ENCODE measurements at regions not wholly inside any gene's neighbourhood (a gene's known extent, or its start where the extent isn't known, plus 50 kb on each side); places are given as distances from the start of the nearest gene placed in this dataset.

GRCh38 chr3:22981861-22982260 lies 221.3 kb upstream of the UBE2E2 start:
- TF ChIP-seq, protein P1, sequence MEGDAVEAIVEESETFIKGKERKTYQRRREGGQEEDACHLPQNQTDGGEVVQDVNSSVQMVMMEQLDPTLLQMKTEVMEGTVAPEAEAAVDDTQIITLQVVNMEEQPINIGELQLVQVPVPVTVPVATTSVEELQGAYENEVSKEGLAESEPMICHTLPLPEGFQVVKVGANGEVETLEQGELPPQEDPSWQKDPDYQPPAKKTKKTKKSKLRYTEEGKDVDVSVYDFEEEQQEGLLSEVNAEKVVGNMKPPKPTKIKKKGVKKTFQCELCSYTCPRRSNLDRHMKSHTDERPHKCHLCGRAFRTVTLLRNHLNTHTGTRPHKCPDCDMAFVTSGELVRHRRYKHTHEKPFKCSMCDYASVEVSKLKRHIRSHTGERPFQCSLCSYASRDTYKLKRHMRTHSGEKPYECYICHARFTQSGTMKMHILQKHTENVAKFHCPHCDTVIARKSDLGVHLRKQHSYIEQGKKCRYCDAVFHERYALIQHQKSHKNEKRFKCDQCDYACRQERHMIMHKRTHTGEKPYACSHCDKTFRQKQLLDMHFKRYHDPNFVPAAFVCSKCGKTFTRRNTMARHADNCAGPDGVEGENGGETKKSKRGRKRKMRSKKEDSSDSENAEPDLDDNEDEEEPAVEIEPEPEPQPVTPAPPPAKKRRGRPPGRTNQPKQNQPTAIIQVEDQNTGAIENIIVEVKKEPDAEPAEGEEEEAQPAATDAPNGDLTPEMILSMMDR (IDR thresholded peaks at IDR 0.05; ENCODE audit: unreplicated experiment): no peak
- H3K9me3 Mint-ChIP-seq (ENCODE audit: unreplicated experiment): no peaks in the 10 kb centered on the region
- DNase-seq (ENCODE audit: low spot score): no peak
- no peaks in the 10 kb centered on the region for H3K27me3 Mint-ChIP-seq (ENCODE audit: unreplicated experiment)
- H3K4me3 Mint-ChIP-seq (ENCODE audit: unreplicated experiment): no peak overlapping the region
- H3K27ac Mint-ChIP-seq (ENCODE audit: unreplicated experiment): no peak overlapping the region
- no peaks in the 10 kb centered on the region for H3K4me1 Mint-ChIP-seq (ENCODE audit: unreplicated experiment)
- no peaks in the 10 kb centered on the region for H3K36me3 Mint-ChIP-seq (ENCODE audit: low read depth, unreplicated experiment)

GRCh38 chr3:22982981-22983587 lies 220.0 kb upstream of the UBE2E2 start:
- no peaks in the 10 kb centered on the region for H3K4me1 Mint-ChIP-seq (ENCODE audit: unreplicated experiment)
- no peak overlapping the region for H3K4me3 Mint-ChIP-seq (ENCODE audit: unreplicated experiment)
- H3K27ac Mint-ChIP-seq (ENCODE audit: unreplicated experiment): no peak overlapping the region
- no peaks in the 10 kb centered on the region for H3K36me3 Mint-ChIP-seq (ENCODE audit: low read depth, unreplicated experiment)
- DNase-seq (ENCODE audit: low spot score): no peak
- no peaks in the 10 kb centered on the region for H3K9me3 Mint-ChIP-seq (ENCODE audit: unreplicated experiment)
- no peaks in the 10 kb centered on the region for H3K27me3 Mint-ChIP-seq (ENCODE audit: unreplicated experiment)
- TF ChIP-seq, protein P1 (IDR thresholded peaks at IDR 0.05; ENCODE audit: unreplicated experiment): no peak

GRCh38 chr3:22986958-22987357 lies 216.2 kb upstream of the UBE2E2 start:
- Mint-ChIP-seq H3K4me3 (ENCODE audit: unreplicated experiment) (no peak overlapping the region), H3K27ac (ENCODE audit: unreplicated experiment) (no peak overlapping the region), H3K27me3 (ENCODE audit: unreplicated experiment) (no peaks in the 10 kb centered on the region), H3K4me1 (ENCODE audit: unreplicated experiment) (no peaks in the 10 kb centered on the region), H3K9me3 (ENCODE audit: unreplicated experiment) (no peaks in the 10 kb centered on the region), H3K36me3 (ENCODE audit: low read depth, unreplicated experiment) (no peaks in the 10 kb centered on the region)
- DNase-seq (ENCODE audit: low spot score): no peak
- TF ChIP-seq, protein P1 (IDR thresholded peaks at IDR 0.05; ENCODE audit: unreplicated experiment): no peak

- Mint-ChIP-seq H3K9me3 (ENCODE audit: unreplicated experiment) (no peaks in the 10 kb centered on the region), H3K4me3 (ENCODE audit: unreplicated experiment) (no peak overlapping the region), H3K27ac (ENCODE audit: unreplicated experiment) (no peak overlapping the region), H3K36me3 (ENCODE audit: low read depth, unreplicated experiment) (no peaks in the 10 kb centered on the region), H3K27me3 (ENCODE audit: unreplicated experiment) (no peaks in the 10 kb centered on the region), H3K4me1 (ENCODE audit: unreplicated experiment) (no peaks in the 10 kb centered on the region)
- TF ChIP-seq, protein P1 (IDR thresholded peaks at IDR 0.05; ENCODE audit: unreplicated experiment): no peak
- no peak for DNase-seq (ENCODE audit: low spot score)
Measured at GRCh38 chr3:22988566-22988965, 214.6 kb upstream of the UBE2E2 start.

- H3K4me3 Mint-ChIP-seq (ENCODE audit: unreplicated experiment): no peak overlapping the region
- H3K36me3 Mint-ChIP-seq (ENCODE audit: low read depth, unreplicated experiment): no peaks in the 10 kb centered on the region
- no peak for DNase-seq (ENCODE audit: low spot score)
- TF ChIP-seq, protein P1 (IDR thresholded peaks at IDR 0.05; ENCODE audit: unreplicated experiment): no peak
- H3K27ac Mint-ChIP-seq (ENCODE audit: unreplicated experiment): no peak overlapping the region
- no peaks in the 10 kb centered on the region for H3K27me3 Mint-ChIP-seq (ENCODE audit: unreplicated experiment)
- H3K4me1 Mint-ChIP-seq (ENCODE audit: unreplicated experiment): no peaks in the 10 kb centered on the region
- H3K9me3 Mint-ChIP-seq (ENCODE audit: unreplicated experiment): no peaks in the 10 kb centered on the region
Measured at GRCh38 chr3:22989716-22990115, 213.4 kb upstream of the UBE2E2 start.

All from endothelial cell (in vitro differentiated cells).